Neuronal stem cell (in vitro differentiated cells): ENCODE measurements at regions not wholly inside any gene's neighbourhood (a gene's known extent, or its start where the extent isn't known, plus 50 kb on each side); places are given as distances from the start of the nearest gene placed in this dataset.

ENCODE experiments used
- DNase-seq: peaks from one replicate; pipeline ENCODE4 v3.0.0-alpha.2; 2013; ENCODE audit warnings: low spot score
- H2AFZ ChIP-seq: one replicate; pipeline ENCODE4 v1.6.1; 2013; ENCODE audit warnings: mild to moderate bottlenecking, low read length, inconsistent platforms
- H2AK5ac ChIP-seq: 2 replicates; pipeline ENCODE4 v1.6.1; 2013; ENCODE audit warnings: low read depth, mild to moderate bottlenecking, inconsistent platforms, low read length, moderate library complexity, mixed read lengths
- H2BK120ac ChIP-seq: 2 replicates; pipeline ENCODE4 v1.6.1; 2013; ENCODE audit warnings: low read depth, mild to moderate bottlenecking, inconsistent platforms, low read length, moderate library complexity, mixed read lengths
- H2BK12ac ChIP-seq: one replicate; pipeline ENCODE4 v1.6.1; 2013; ENCODE audit warnings: low read length, inconsistent platforms
- H2BK15ac ChIP-seq: 2 replicates; pipeline ENCODE4 v1.6.1; 2013; ENCODE audit warnings: mild to moderate bottlenecking, low read length, inconsistent platforms, mixed read lengths
- H2BK5ac ChIP-seq: one replicate; pipeline ENCODE4 v1.6.1; 2013; ENCODE audit warnings: inconsistent platforms, mild to moderate bottlenecking, low read length, moderate library complexity
- H3K14ac ChIP-seq: one replicate; pipeline ENCODE4 v1.6.1; 2013; ENCODE audit warnings: low read length, inconsistent platforms
- H3K18ac ChIP-seq: 2 replicates; pipeline ENCODE4 v1.6.1; 2013; ENCODE audit warnings: low read length, inconsistent platforms
- H3K23ac ChIP-seq: 2 replicates; pipeline ENCODE4 v1.6.1; 2013; ENCODE audit warnings: low read depth, mild to moderate bottlenecking, mixed read lengths, low read length, inconsistent platforms; ENCODE audit not compliant: poor library complexity
- H3K27ac ChIP-seq: replicated peaks from 3 replicates; pipeline ENCODE4 v1.5.1; 2013; ENCODE audit warnings: low read length, inconsistent platforms
- H3K27me3 ChIP-seq, 3 experiments: 2 replicates each; pipeline ENCODE4 v1.6.1; 2013; ENCODE audit warnings: low read length in 3 of 3, mild to moderate bottlenecking in 2 of 3, inconsistent platforms in 1 of 3, low read depth in 1 of 3, mixed read lengths in 1 of 3, moderate library complexity in 1 of 3; ENCODE audit not compliant: control insufficient read depth in 3 of 3, insufficient read depth in 3 of 3
- H3K36me3 ChIP-seq, 2 donors: replicated peaks in 1 of 2; 2 replicates each; pipeline ENCODE4 v1.6.1; 2013; ENCODE audit warnings: low read length in 2 of 2; ENCODE audit not compliant: control insufficient read depth in 2 of 2, insufficient read depth in 2 of 2
- H3K4ac ChIP-seq: 2 replicates; pipeline ENCODE4 v1.6.1; 2013; ENCODE audit warnings: inconsistent platforms, mild to moderate bottlenecking, low read length, moderate library complexity
- H3K4me1 ChIP-seq, 2 donors: 1 replicate in 1 of 2; 2 replicates in 1 of 2; pipeline ENCODE4 v1.6.1; 2013; ENCODE audit warnings: low read length in 2 of 2, low read depth in 1 of 2; ENCODE audit not compliant: control insufficient read depth in 2 of 2, insufficient read depth in 1 of 2
- H3K4me2 ChIP-seq: one replicate; pipeline ENCODE4 v1.6.1; 2013; ENCODE audit warnings: mild to moderate bottlenecking, low read length, inconsistent platforms; ENCODE audit not compliant: insufficient read depth, poor library complexity, severe bottlenecking
- H3K4me3 ChIP-seq, 2 donors: 2 replicates each; pipeline ENCODE4 v1.5.1; 2013; ENCODE audit warnings: low read length in 2 of 2, mild to moderate bottlenecking in 2 of 2, inconsistent platforms in 1 of 2, moderate library complexity in 1 of 2
- H3K79me1 ChIP-seq: one replicate; pipeline ENCODE4 v1.6.1; 2013; ENCODE audit warnings: low read depth, mild to moderate bottlenecking, inconsistent platforms, low read length, moderate library complexity
- H3K9ac ChIP-seq: one replicate; pipeline ENCODE4 v1.6.1; 2013; ENCODE audit warnings: mild to moderate bottlenecking, low read depth, low read length, inconsistent platforms; ENCODE audit not compliant: poor library complexity
- H3K9me3 ChIP-seq, 2 donors: replicated peaks in 1 of 2; 2 replicates each; pipeline versions ENCODE3 to v1.6.1; 2013; ENCODE audit warnings: low read length in 2 of 2, mild to moderate bottlenecking in 2 of 2, inconsistent platforms in 1 of 2, low read depth in 1 of 2, mixed read lengths in 1 of 2, moderate library complexity in 1 of 2; ENCODE audit not compliant: control insufficient read depth in 2 of 2, insufficient read depth in 1 of 2
- H4K8ac ChIP-seq: one replicate; pipeline ENCODE4 v1.6.1; 2013; ENCODE audit warnings: low read depth, mild to moderate bottlenecking, inconsistent platforms, low read length, moderate library complexity
- H4K91ac ChIP-seq: one replicate; pipeline ENCODE4 v1.6.1; 2013; ENCODE audit warnings: low read length, low read depth, mild to moderate bottlenecking, inconsistent platforms; ENCODE audit not compliant: poor library complexity
- WGBS, 2 donors: extraction: QIAGEN DNeasy Blood & Tissue Kit; methylation state at CpG; one replicate each; pipeline ENCODE4 v1.1.7; 2013; ENCODE audit warnings: missing lambda C conversion rate in 2 of 2, mixed read lengths in 1 of 2; ENCODE audit not compliant: insufficient read length in 2 of 2, insufficient replicate concordance in 1 of 2; ENCODE audit errors: extremely low coverage in 2 of 2; 5-methylcytosine and 5-hydroxymethylcytosine counted together

DNA sequence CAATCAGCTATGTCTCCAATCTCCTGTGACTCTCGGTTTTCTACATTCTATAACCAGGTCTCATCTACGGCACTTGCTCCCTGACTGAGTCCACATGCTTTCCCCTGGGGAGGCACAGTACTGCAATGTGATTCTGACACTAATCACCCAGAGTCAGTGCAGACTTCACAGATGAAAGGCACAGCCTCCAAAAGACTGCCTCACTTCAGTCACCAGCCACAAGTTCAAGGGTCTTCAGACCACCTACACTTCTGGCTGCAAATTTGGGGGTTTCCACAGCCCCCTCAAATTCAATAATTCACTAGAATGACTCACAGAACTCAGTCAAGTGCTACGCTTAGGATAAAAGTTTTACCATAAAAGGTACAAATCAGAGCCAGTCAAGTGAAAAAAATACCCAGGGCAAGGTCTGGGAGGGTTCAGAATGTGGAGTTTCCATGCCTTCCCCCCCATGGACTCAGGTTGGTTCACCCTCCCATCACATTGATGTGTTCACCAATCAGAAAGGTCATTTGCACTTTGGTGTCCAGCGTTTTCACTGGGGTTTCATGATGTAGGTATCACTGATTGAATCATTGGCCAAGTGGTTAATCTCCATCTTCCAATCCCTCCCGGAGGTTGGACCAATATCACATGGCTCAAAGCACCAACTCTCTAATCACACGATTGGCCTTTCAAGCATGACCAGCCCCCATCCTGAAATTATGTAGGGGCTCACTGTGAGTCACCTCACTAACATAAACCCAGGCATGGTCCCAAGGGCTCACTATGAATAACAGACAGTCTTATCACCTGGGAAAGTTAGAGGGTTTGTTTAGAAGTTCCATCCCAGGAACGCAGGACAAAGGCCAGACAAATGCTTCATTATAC is 182.9 kb upstream of the CAMK1G start:
- WGBS, 2 donors, result no CpG with 5 or more reads among the region's 7 CpGs

DNA sequence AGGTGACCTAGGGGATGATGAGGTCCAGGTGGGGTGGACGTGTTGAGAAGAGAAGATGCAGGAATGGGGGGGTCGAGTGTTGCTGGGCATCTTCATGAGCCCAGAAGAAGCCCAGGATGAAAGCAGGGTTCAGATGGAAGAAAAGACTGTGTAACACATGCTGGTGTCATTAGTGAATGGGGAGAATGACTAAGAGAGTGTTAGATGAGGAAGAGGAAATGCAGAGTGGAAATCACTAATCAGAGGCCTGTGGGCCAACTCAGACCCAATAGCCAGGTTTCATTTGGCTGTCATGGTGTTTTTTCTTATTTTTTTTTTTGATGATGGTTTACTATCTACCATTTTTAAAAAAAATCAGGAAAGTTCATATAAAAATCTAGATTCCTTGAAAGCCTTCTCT is 180.8 kb upstream of the CAMK1G start:
- no peak overlapping the region for H2AFZ ChIP-seq
- WGBS, 2 donors, result no CpG with 5 or more reads among the region's 2 CpGs
- no peak overlapping the region for H3K27ac ChIP-seq
- no peak for DNase-seq
- no peak overlapping the region for H3K9ac ChIP-seq
- H3K4ac ChIP-seq, result no peak overlapping the region
- H3K79me1 ChIP-seq, result no peaks in the 10 kb centered on the region
- no peak overlapping the region for H2BK12ac ChIP-seq
- H3K14ac ChIP-seq, result no peak overlapping the region
- no peak overlapping the region for H4K8ac ChIP-seq
- H3K4me3 ChIP-seq, result no peak overlapping the region
- no peak overlapping the region for H3K23ac ChIP-seq
- no peak overlapping the region for H2AK5ac ChIP-seq
- no peaks in the 10 kb centered on the region for H3K27me3 ChIP-seq
- no peak overlapping the region for H3K4me2 ChIP-seq
- no peak overlapping the region for H2BK5ac ChIP-seq
- no peak overlapping the region for H4K91ac ChIP-seq
- H3K36me3 ChIP-seq, result no peaks in the 10 kb centered on the region
- no peak overlapping the region for H3K18ac ChIP-seq
- no peak overlapping the region for H2BK15ac ChIP-seq
- H3K9me3 ChIP-seq, result no peaks in the 10 kb centered on the region
- H3K4me1 ChIP-seq, result peaks cover 0 to 5% of the 10 kb centered on the region in 2 donors
- no peak overlapping the region for H2BK120ac ChIP-seq

More for the DNA sequence above, 182.9 kb upstream of the CAMK1G start:
- Histone ChIP-seq H4K8ac (no peak overlapping the region), H3K23ac (no peak overlapping the region), H3K4me1 (peaks cover 0 to 5% of the 10 kb centered on the region in 2 donors), H3K4me3 (no peak overlapping the region), H2AFZ (no peak overlapping the region), H3K36me3 (no peaks in the 10 kb centered on the region), H2BK120ac (no peak overlapping the region), H3K27ac (no peak overlapping the region), H3K4me2 (no peak overlapping the region), H2BK12ac (no peak overlapping the region), H3K9ac (no peak overlapping the region), H4K91ac (no peak overlapping the region), H3K9me3 (no peaks in the 10 kb centered on the region), H3K79me1 (no peaks in the 10 kb centered on the region), H2BK5ac (no peak overlapping the region), H2BK15ac (no peak overlapping the region), H3K4ac (no peak overlapping the region), H3K18ac (no peak overlapping the region), H3K27me3 (no peaks in the 10 kb centered on the region), H2AK5ac (no peak overlapping the region), H3K14ac (no peak overlapping the region)
- DNase-seq, result no peak

DNA sequence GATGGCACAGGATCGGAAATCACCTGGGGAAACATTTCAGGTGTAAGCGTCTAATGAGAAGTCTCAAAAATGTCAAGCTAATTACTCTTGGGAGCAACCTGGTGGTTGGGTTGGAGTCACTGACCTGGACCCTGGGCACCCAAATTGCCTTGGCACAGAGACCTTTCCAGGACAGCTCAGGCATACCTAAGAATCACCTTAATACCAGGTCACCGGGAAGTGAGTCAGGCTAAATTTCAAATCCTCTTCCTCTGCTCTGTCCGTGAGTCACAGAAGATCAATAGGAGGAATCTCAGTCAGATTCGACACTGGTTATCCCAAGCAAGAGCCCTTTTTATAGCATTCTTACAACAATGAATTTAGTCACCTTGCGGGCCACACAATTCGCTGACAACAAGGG is 179.6 kb upstream of the CAMK1G start:
- no peak overlapping the region for H3K4ac ChIP-seq
- H3K9ac ChIP-seq, result no peak overlapping the region
- no peaks in the 10 kb centered on the region for H3K79me1 ChIP-seq
- no peak overlapping the region for H2BK12ac ChIP-seq
- H3K4me3 ChIP-seq, result no peak overlapping the region
- peaks cover 0 to 4% of the 10 kb centered on the region in 2 donors for H3K4me1 ChIP-seq
- no peak overlapping the region for H2BK15ac ChIP-seq
- H2BK5ac ChIP-seq, result no peak overlapping the region
- H4K8ac ChIP-seq, result no peak overlapping the region
- H3K4me2 ChIP-seq, result no peak overlapping the region
- H2AK5ac ChIP-seq, result peak overlapping the region; percentile 6
- H2BK120ac ChIP-seq, result no peak overlapping the region
- H4K91ac ChIP-seq, result no peak overlapping the region
- no peak for DNase-seq
- H3K36me3 ChIP-seq, result no peaks in the 10 kb centered on the region
- WGBS, 2 donors, result no CpG with 5 or more reads among the region's 7 CpGs
- no peak overlapping the region for H3K23ac ChIP-seq
- no peaks in the 10 kb centered on the region for H3K27me3 ChIP-seq
- peak overlapping the region; percentile 39 for H3K18ac ChIP-seq
- no peak overlapping the region for H2AFZ ChIP-seq
- H3K14ac ChIP-seq, result no peak overlapping the region
- H3K27ac ChIP-seq, result no peak overlapping the region
- no peaks in the 10 kb centered on the region for H3K9me3 ChIP-seq

DNA sequence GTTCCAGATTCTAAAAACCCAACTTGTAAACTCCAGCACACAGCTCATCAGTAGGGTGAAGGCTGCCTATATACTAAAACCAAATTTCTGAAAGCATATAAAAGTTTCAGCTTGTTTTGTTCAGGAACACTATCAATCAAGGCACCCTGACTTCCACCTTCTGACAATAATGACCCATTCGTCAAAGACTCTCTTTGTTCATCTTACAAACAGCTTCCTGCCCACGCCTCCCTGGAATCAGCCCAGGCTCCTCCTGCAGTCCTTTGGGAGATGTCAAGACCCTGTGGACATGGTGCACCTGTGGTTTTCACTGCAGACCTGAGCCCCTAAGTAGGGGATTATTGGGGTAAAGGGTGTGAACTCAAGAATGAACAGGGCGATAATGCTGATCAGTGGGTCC is 178.9 kb upstream of the CAMK1G start:
- no peak overlapping the region for H2BK120ac ChIP-seq
- H2BK12ac ChIP-seq, result no peak overlapping the region
- no peak overlapping the region for H3K23ac ChIP-seq
- peaks cover 0 to 4% of the 10 kb centered on the region in 2 donors for H3K4me1 ChIP-seq
- DNase-seq, result no peak
- H3K4ac ChIP-seq, result no peak overlapping the region
- H3K27ac ChIP-seq, result no peak overlapping the region
- H4K91ac ChIP-seq, result no peak overlapping the region
- H3K27me3 ChIP-seq, result no peaks in the 10 kb centered on the region
- H3K4me2 ChIP-seq, result no peak overlapping the region
- no peak overlapping the region for H2BK15ac ChIP-seq
- H3K79me1 ChIP-seq, result no peaks in the 10 kb centered on the region
- H3K9me3 ChIP-seq, result no peaks in the 10 kb centered on the region
- H3K4me3 ChIP-seq, result no peak overlapping the region
- H2AFZ ChIP-seq, result no peak overlapping the region
- no peak overlapping the region for H2BK5ac ChIP-seq
- H3K18ac ChIP-seq, result no peak overlapping the region
- no peak overlapping the region for H3K9ac ChIP-seq
- H2AK5ac ChIP-seq, result no peak overlapping the region
- H3K14ac ChIP-seq, result no peak overlapping the region
- no peak overlapping the region for H4K8ac ChIP-seq
- no CpG with 5 or more reads among the region's 3 CpGs for WGBS, 2 donors
- H3K36me3 ChIP-seq, result no peaks in the 10 kb centered on the region
